Activated naive CD4-positive, alpha-beta T cell treated with anti-CD3 and anti-CD28 coated beads for 36 hours (primary cell): ENCODE measurements at regions not wholly inside any gene's neighbourhood (a gene's known extent, or its start where the extent isn't known, plus 50 kb on each side); places are given as distances from the start of the nearest gene placed in this dataset.
"Not testable (repeated sequence)": the region's sequence is repeated elsewhere in the genome, so short reads cannot be mapped to it uniquely, and the experiment has no call there.

ENCODE experiments used
- CTCF ChIA-PET: fragments of 350-600 bp; sonication (Branson Sonifier 250); formaldehyde crosslinking; loops from one replicate; lab custom pipeline; 2021; ENCODE audit warnings: antibody characterized with exemption; lab: Charles Lee
- DNase-seq: peaks from one replicate; pipeline ENCODE4 v3.0.0-alpha.2; 2020
- H3K27ac Mint-ChIP-seq: one replicate; pipeline ENCODE4 v1.8.0; 2021; ENCODE audit warnings: mild to moderate bottlenecking, mixed read lengths
- H3K27me3 Mint-ChIP-seq: one replicate; pipeline ENCODE4 v1.8.0; 2021; ENCODE audit warnings: low read depth, mixed read lengths
- H3K36me3 Mint-ChIP-seq: one replicate; pipeline ENCODE4 v1.8.0; 2021; ENCODE audit warnings: low read depth, mixed read lengths
- H3K4me1 Mint-ChIP-seq: one replicate; pipeline ENCODE4 v1.8.0; 2021; ENCODE audit warnings: low read depth, mixed read lengths
- H3K4me3 Mint-ChIP-seq: one replicate; pipeline ENCODE4 v1.8.0; 2021; ENCODE audit warnings: mild to moderate bottlenecking, moderate library complexity, mixed read lengths
- H3K9me3 Mint-ChIP-seq: one replicate; pipeline ENCODE4 v1.8.0; 2021; ENCODE audit warnings: mixed read lengths
- intact Hi-C: fragments of 100-400 bp; cut with micrococcal nuclease; formaldehyde crosslinking; loops from one replicate; pipeline ENCODE4 v1.15.1; 2023

DNA sequence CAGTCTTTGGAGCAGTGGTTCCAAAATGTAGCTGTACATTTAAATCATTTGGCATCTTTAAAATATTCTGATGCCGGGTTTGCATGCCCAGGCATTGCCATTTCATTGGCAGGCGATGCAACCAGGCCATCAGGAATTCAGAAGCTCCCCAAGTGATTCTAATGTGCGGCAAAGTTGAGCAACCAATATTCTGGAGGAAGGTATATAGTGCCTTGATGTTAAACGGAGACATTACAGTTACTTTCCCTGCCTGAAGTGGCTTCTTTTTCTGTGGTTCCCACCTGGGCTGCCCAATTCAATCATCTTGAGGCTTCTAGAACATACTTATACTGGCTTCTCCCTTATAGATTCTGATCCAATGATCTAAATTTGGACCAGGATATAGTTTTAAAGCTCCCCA is 68.7 kb upstream of the PGM2 start:
- no peak overlapping the region for H3K27ac Mint-ChIP-seq

DNA sequence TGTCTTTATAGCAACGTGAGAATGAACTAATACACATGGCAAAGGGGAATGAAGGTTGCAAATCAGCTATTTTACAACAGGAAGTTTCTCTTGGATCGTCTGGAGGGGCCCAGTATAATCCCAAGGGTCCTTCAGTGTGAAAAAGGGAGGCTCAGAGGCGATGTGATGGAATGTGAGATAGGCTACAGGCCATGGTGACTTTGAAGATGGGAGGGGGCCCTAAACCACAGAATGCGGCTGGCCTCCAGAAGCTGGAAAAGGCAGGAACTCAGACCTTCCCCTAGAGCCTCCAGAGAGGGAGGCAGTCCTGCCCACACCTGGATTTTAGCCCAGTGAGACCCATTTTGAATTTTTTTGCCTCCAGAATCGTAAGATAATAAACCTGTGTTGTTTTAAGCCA is 69.4 kb upstream of the PGM2 start:
- Mint-ChIP-seq H3K27me3 (no peaks in the 10 kb centered on the region), H3K36me3 (no peaks in the 10 kb centered on the region), H3K9me3 (no peaks in the 10 kb centered on the region), H3K4me3 (no peak overlapping the region), H3K4me1 (peaks cover 26% of the 10 kb centered on the region), H3K27ac (no peak overlapping the region)
- CTCF ChIA-PET: no interaction called here
- DNase-seq: no peak
- intact Hi-C loops: no loop called here

More for the DNA sequence above, 68.7 kb upstream of the PGM2 start:
- Mint-ChIP-seq H3K4me1 (peaks cover 26% of the 10 kb centered on the region), H3K9me3 (no peaks in the 10 kb centered on the region), H3K4me3 (no peak overlapping the region), H3K27me3 (no peaks in the 10 kb centered on the region), H3K36me3 (no peaks in the 10 kb centered on the region)
- DNase-seq: no peak
- intact Hi-C loops: loop anchor here (2.0 kb wide), 1 partner anchor 69 kb away; the partner anchor contains the start of gene PGM2
- CTCF ChIA-PET: no interaction called here

DNA sequence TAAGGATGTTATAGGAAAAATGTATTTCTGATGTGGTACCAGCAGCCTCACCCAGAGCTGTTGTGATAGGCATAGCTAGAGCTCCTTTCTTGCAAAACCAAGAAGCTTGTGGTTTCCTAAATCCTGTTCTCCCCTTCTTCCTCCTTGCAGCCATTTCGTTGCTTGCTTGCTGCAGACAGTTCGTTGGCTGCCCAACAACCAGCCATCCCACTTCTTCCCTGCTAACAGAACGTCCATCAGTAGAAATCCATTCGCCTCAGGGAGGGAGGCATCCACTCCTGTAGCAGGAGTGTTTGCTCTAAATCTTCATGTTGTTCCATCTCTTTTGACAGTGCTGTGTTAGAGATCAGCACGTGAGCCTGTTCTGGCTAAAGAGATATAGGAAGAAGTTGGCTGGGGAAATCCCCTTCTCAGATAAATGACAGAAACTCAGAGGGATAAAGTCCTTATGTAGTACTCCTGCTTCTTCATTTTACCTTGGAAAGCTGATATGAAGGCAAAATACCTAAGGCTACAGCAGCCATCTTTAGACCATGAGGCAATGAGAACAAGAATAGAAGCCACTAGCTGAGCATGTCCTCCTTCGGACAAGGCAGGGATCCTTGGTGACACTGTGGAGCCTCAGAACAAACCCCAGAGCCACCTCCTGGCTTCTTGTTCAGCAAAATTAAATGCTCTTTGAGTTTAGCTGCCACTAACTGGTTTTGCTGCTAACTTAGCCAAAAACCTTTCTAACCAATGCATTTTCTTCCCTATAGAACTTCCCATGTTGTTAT is 68.4 kb upstream of the RELL1 start:
- DNase-seq: no peak
- H3K4me1 Mint-ChIP-seq: peaks cover 26% of the 10 kb centered on the region
- intact Hi-C loops: no loop called here
- no peaks in the 10 kb centered on the region for H3K36me3 Mint-ChIP-seq
- no peaks in the 10 kb centered on the region for H3K9me3 Mint-ChIP-seq
- no peak overlapping the region for H3K27ac Mint-ChIP-seq
- H3K27me3 Mint-ChIP-seq: no peaks in the 10 kb centered on the region
- H3K4me3 Mint-ChIP-seq: no peak overlapping the region
- CTCF ChIA-PET: interaction anchor here (1.0 to 1.6 kb wide), 3 partner anchors 10 to 281 kb away, joined by 3 to 5 read pairs (median 4); no protein-coding TSS in a partner anchor

DNA sequence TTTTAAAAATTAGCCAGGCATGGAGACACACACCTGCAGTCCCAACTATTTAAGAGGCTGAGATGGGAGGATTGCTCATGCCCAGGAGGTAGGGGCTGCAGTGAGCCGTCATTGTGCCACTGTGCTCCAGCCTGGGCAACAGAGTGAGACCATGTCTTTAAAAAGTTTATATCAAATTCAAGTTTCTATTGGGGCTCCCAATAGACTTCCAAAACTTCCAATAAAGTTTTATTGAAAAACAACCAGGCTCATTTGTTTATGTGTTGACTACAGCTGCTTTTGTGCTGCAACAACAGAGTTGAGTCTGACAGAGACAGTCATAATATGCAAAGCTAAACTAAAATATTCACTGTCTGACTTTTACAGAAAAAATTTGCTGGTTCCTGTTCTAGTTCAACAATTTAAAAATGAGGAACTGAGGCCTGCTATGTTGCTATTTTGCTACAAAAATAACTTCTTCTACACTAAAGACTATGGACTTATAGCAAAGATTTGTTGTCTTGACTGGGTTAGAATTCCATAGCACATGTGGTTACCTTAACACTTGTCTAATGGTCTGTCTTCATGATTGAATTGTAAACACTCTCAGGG is 63.3 kb upstream of the RELL1 start:
- Mint-ChIP-seq H3K27ac (no peak overlapping the region), H3K9me3 (peaks cover 4% of the 10 kb centered on the region), H3K4me3 (no peak overlapping the region), H3K36me3 (peaks cover 2% of the 10 kb centered on the region), H3K27me3 (no peaks in the 10 kb centered on the region), H3K4me1 (peaks cover 18% of the 10 kb centered on the region)
- CTCF ChIA-PET: no interaction called here
- intact Hi-C loops: no loop called here
- DNase-seq: no peak

DNA sequence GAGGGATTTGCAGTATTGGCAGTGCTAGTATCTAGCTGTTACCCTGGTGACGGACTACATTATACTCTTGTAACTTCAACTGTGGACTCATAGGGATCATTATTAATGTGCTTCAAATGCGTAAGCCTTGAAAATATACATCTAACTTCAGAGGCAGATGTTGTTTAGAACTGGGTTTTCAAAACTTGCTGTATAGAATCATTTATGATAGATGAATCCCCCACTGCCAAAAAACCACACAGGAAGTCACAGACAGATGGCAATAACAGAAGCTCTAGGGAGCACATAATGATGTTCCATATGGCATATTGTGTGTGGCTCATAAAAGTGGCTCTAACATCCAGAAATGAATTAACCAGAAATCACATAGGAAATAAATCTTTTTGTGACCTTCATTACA is 62.3 kb upstream of the RELL1 start:
- H3K36me3 Mint-ChIP-seq: peaks cover 2% of the 10 kb centered on the region
- H3K4me3 Mint-ChIP-seq: no peak overlapping the region
- intact Hi-C loops: no loop called here
- CTCF ChIA-PET: no interaction called here
- H3K9me3 Mint-ChIP-seq: peaks cover 4% of the 10 kb centered on the region
- no peak overlapping the region for H3K27ac Mint-ChIP-seq
- H3K4me1 Mint-ChIP-seq: peaks cover 12% of the 10 kb centered on the region
- H3K27me3 Mint-ChIP-seq: no peaks in the 10 kb centered on the region
- no peak for DNase-seq

DNA sequence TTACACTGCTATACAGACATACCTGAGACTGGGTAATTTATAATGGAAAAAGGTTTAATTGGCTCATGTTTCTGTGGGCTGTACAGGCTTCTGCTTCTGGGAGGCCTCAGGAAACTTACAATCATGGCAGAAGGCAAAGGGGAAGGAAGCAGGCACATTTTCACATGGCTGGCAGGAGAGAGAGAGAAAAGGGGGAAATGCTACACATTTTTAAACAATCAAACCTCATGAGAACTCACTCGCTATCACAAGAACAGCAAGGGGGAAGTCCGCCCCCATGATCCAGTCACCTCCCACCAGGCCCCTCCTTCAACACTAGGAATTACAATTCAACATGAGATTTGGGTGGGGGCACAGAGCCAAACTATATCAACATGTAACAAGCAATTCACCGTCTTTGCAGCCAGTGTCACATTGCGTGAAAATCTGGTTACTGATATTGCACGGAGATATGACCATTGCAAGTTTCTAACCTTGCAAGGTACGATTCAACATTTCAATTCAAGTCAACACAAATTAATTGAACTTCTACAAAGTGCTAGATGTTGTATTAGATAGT is 61.7 kb upstream of the RELL1 start:
- Mint-ChIP-seq H3K27ac (no peak overlapping the region), H3K4me3 (no peak overlapping the region), H3K36me3 (peaks cover 2% of the 10 kb centered on the region), H3K9me3 (peaks cover 4% of the 10 kb centered on the region), H3K27me3 (no peaks in the 10 kb centered on the region), H3K4me1 (peaks cover 12% of the 10 kb centered on the region)
- intact Hi-C loops: no loop called here
- CTCF ChIA-PET: no interaction called here
- DNase-seq: no peak

DNA sequence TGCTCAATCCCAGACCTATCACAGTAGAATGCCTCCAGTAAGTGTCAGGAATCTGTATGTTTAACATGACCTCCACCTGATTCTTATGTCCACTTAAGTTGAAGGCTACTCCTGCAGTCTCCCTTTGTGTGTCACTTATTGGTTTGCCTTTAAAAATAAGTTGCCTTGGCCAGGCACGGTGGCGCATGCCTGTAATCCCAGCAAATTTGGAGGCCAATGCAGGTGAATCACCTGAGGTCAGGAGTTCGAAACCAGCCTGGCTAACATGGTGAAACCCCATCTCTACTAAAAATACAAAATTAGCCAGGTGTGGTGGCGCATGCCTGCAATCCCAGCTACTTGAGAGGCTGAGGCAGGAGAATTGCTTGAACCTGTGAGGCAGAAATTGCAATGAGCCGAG is 60.7 kb upstream of the RELL1 start:
- intact Hi-C loops, H3K27ac Mint-ChIP-seq, H3K36me3 Mint-ChIP-seq, CTCF ChIA-PET, DNase-seq, H3K27me3 Mint-ChIP-seq, H3K4me3 Mint-ChIP-seq, H3K9me3 Mint-ChIP-seq: not testable (repeated sequence)
- H3K4me1 Mint-ChIP-seq: peaks cover 12% of the 10 kb centered on the region

DNA sequence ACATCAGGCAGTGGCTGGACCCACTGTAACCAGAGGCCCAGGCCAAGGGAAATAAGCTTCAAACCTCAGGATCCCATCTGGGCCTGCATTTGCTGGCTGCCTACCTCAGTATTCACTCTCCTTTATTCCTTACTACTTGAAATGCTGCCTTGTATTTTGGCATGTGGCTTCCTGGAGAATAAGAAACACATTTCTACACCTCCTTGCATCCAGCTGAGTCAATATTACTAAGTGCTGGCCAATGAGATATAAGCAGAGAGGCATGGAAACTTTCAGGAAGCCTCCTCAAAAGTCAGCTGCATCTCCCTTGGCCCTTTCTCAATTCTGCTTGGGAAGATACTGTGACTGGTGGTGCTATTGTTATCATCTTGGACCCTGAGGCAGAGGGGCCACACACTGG is 59.8 kb upstream of the RELL1 start:
- peaks cover 12% of the 10 kb centered on the region for H3K4me1 Mint-ChIP-seq
- no peak for DNase-seq
- no peak overlapping the region for H3K27ac Mint-ChIP-seq
- H3K9me3 Mint-ChIP-seq: peaks cover 4% of the 10 kb centered on the region
- H3K36me3 Mint-ChIP-seq: peaks cover 2% of the 10 kb centered on the region
- CTCF ChIA-PET: no interaction called here
- no peak overlapping the region for H3K4me3 Mint-ChIP-seq
- intact Hi-C loops: no loop called here
- H3K27me3 Mint-ChIP-seq: no peaks in the 10 kb centered on the region

DNA sequence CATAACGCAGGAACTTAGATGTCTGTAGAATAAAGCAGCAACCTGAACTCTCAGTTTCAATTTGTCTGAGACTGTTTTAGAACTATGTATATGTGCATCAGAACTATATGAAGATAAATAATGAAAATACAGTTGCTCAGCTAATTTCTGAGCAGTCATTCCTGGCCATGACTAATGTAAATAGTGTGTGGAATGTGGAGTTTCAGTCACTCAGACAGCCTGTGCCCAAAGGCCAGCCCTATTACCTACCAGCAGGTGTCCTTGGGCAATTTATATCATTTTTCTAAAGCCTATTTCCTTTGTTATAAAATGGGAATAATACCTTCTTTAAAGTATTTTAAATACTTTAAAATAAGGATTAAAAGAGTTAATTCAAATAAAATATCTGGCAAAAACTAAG is 56.0 kb upstream of the RELL1 start:
- CTCF ChIA-PET: no interaction called here
- no peak overlapping the region for H3K4me3 Mint-ChIP-seq
- no peaks in the 10 kb centered on the region for H3K4me1 Mint-ChIP-seq
- H3K27me3 Mint-ChIP-seq: no peaks in the 10 kb centered on the region
- intact Hi-C loops: no loop called here
- no peaks in the 10 kb centered on the region for H3K9me3 Mint-ChIP-seq
- no peak for DNase-seq
- no peaks in the 10 kb centered on the region for H3K36me3 Mint-ChIP-seq
- H3K27ac Mint-ChIP-seq: no peak overlapping the region

DNA sequence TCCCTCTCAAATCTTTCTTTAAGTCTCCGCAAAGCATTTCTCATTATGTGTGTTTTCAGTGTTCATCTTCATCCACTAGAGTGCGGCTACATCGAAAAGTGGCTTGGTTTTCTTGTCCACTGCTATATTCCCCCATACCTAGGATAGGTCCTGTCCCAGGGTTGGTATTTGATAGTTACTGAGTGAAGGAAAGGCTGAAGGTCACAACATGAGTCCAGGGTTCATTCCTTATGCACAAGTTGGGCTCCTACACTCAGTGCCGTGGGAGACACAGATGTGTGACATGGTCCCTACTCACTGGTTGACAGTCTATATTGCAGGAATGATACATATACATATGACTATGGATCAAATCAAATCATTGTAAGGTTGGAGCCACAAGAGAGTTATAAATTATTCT is 55.4 kb upstream of the RELL1 start:
- DNase-seq: no peak
- Mint-ChIP-seq H3K36me3 (no peaks in the 10 kb centered on the region), H3K27me3 (no peaks in the 10 kb centered on the region), H3K9me3 (no peaks in the 10 kb centered on the region), H3K4me3 (no peak overlapping the region), H3K27ac (no peak overlapping the region), H3K4me1 (no peaks in the 10 kb centered on the region)
- intact Hi-C loops: no loop called here
- CTCF ChIA-PET: no interaction called here

DNA sequence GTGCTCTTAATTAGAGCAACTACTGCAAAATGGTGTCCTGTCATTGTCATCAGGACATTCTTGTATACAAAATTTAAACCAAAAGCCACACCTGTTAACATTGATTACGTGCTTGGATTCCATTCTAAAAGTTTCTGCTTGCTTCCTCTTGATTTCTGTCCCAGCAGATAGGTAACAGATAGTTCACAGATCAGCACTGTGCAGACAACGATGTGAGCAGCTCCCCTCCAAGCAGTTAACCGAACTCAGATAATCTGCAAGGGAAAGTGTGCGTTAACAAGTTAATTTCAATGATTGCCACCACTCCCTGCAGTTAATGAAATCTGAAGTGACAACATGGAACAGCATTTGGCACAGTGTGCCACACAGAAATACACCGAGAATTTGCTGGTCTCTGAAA is 54.4 kb upstream of the RELL1 start:
- Mint-ChIP-seq H3K36me3 (no peaks in the 10 kb centered on the region), H3K4me3 (no peak overlapping the region), H3K4me1 (no peaks in the 10 kb centered on the region), H3K27ac (no peak overlapping the region), H3K27me3 (no peaks in the 10 kb centered on the region), H3K9me3 (no peaks in the 10 kb centered on the region)
- CTCF ChIA-PET: no interaction called here
- DNase-seq: no peak
- intact Hi-C loops: no loop called here

DNA sequence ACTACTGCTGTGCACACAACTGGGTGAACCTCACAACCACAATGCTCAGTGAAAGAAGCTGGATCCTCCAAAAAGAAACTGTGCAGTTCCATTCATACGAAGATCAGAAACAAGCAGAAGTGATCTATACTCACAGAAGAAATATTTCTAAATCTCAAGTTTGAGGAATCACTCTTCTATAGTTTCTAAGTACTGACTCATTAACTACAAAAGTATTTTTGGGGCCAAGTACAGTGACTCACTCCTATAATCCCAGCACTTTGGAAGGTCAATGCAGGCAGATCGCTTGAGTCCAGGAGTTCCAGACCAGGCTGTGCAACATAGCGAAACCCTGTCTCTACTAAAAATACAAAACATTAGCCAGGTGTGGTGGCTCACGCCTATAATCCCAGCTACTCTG is 51.3 kb upstream of the RELL1 start:
- H3K4me1 Mint-ChIP-seq: no peaks in the 10 kb centered on the region
- H3K36me3 Mint-ChIP-seq: no peaks in the 10 kb centered on the region
- CTCF ChIA-PET: no interaction called here

More for the DNA sequence above, 51.3 kb upstream of the RELL1 start:
- H3K4me3 Mint-ChIP-seq: no peak overlapping the region
- no peaks in the 10 kb centered on the region for H3K9me3 Mint-ChIP-seq
- intact Hi-C loops: no loop called here
- DNase-seq: no peak
- no peak overlapping the region for H3K27ac Mint-ChIP-seq
- H3K27me3 Mint-ChIP-seq: no peaks in the 10 kb centered on the region
